HCT116 (cell line): ENCODE measurements at regions not wholly inside any gene's neighbourhood (a gene's known extent, or its start where the extent isn't known, plus 50 kb on each side); places are given as distances from the start of the nearest gene placed in this dataset.

Experiments used
- ATAC-seq: fragments of 200-7000 bp; cut with Tn5 transposase; 2 replicates; pipeline ENCODE4 v1.9.1; 2020; ENCODE audit warnings: mild to moderate bottlenecking, moderate library complexity
- BruUV-seq: library from RNA; stranded (reverse); fragments of 400-500 nt; replicated peaks from 2 replicates; lab custom pipeline; 2021; lab: Mats Ljungman, UMichigan
- CTCF ChIA-PET: fragments of 300-600 bp; sonication (Branson Sonifier 250); formaldehyde crosslinking; loops from one replicate; lab custom pipeline; 2021; ENCODE audit warnings: antibody characterized with exemption; lab: Charles Lee
- POLR2A ChIA-PET: fragments of 300-600, 350-600 bp; sonication (Branson Sonifier 250); formaldehyde crosslinking; loops from one replicate; lab custom pipeline; 2021; ENCODE audit warnings: antibody characterized with exemption; lab: Charles Lee
- RAD21 ChIA-PET, 2 experiments: fragments of 300-600 bp; sonication (Branson Sonifier 250); formaldehyde crosslinking; loops; one replicate each; lab custom pipeline; 2023; ENCODE audit warnings: low total read pairs in 2 of 2; ENCODE audit not compliant: uncharacterized antibody in 2 of 2, unreplicated experiment in 2 of 2, low non-redundant PET in 1 of 2; lab: Charles Lee
- DNase-seq: peaks from one replicate; pipeline ENCODE4 v3.0.0-alpha.2; 2010; ENCODE audit warnings: low read depth, low spot score
- H2AFZ ChIP-seq: fragments of 200-600 bp; shearing (Covaris generic), sonication (generic); 2 replicates; pipeline ENCODE4 v1.6.1; 2017; ENCODE audit warnings: low read depth, mixed run types, mixed read lengths, antibody characterized with exemption, low read length; ENCODE audit not compliant: poor library complexity, severe bottlenecking
- H3K27ac ChIP-seq: 2 replicates; pipeline ENCODE4 v1.5.1; 2012; ENCODE audit warnings: low read depth, low read length
- H3K27me3 ChIP-seq: fragments of 200-600 bp; sonication (generic); 2 replicates; pipeline ENCODE4 v1.6.1; 2016; ENCODE audit warnings: mixed run types, low read length, mixed read lengths; ENCODE audit not compliant: insufficient read depth
- H3K36me3 ChIP-seq, 2 experiments: fragments of 200-500 bp in 1 of 2; fragments of 200-600 bp in 1 of 2; sonication (Bioruptor generic) in 1 of 2; sonication (generic) in 1 of 2; 2 replicates each; pipeline versions ENCODE4 v1.5.1 to v1.6.1; 2014 to 2016; ENCODE audit warnings: low read length in 2 of 2, inconsistent platforms in 1 of 2, mixed read lengths in 1 of 2, mixed run types in 1 of 2; ENCODE audit not compliant: insufficient read depth in 2 of 2, control insufficient read depth in 1 of 2
- H3K4me1 ChIP-seq, 2 experiments: fragments of 200-600 bp in 1 of 2; sonication (generic) in 1 of 2; 2 replicates each; pipeline versions ENCODE4 v1.5.1 to v1.6.1; 2012 to 2017; ENCODE audit warnings: low read length in 2 of 2, inconsistent platforms in 1 of 2, mild to moderate bottlenecking in 1 of 2, mixed read lengths in 1 of 2, mixed run types in 1 of 2, moderate library complexity in 1 of 2; ENCODE audit not compliant: insufficient read depth in 2 of 2, control insufficient read depth in 1 of 2
- H3K4me2 ChIP-seq: fragments of 200-600 bp; sonication (generic); 2 replicates; pipeline ENCODE4 v1.6.1; 2017; ENCODE audit warnings: mixed run types, low read length, mixed read lengths
- H3K4me3 ChIP-seq, 2 experiments: fragments of 200-600 bp in 1 of 2; sonication (generic) in 1 of 2; replicated peaks in 1 of 2; 2 replicates each; pipeline ENCODE4 v1.5.1; 2011 to 2016; ENCODE audit warnings: low read length in 2 of 2, control low read depth in 1 of 2, low read depth in 1 of 2, mild to moderate bottlenecking in 1 of 2, mixed read lengths in 1 of 2, mixed run types in 1 of 2
- H3K79me2 ChIP-seq: fragments of 200-600 bp; sonication (generic); 2 replicates; pipeline ENCODE4 v1.6.1; 2017; ENCODE audit warnings: mild to moderate bottlenecking, mixed run types, low read length, moderate library complexity, mixed read lengths; ENCODE audit not compliant: insufficient read depth
- H3K9ac ChIP-seq: fragments of 200-600 bp; sonication (generic); 2 replicates; pipeline ENCODE4 v1.6.1; 2016; ENCODE audit warnings: low read length, mixed read lengths
- H3K9me2 ChIP-seq: fragments of 200-600 bp; sonication (generic), shearing (Covaris generic); 2 replicates; pipeline ENCODE4 v1.6.1; 2017; ENCODE audit warnings: mixed run types, mild to moderate bottlenecking, moderate library complexity; ENCODE audit not compliant: insufficient read depth
- H3K9me3 ChIP-seq, 2 experiments: fragments of 200-500 bp in 1 of 2; fragments of 200-600 bp in 1 of 2; sonication (Bioruptor generic) in 1 of 2; sonication (generic) in 1 of 2; 2 replicates each; pipeline ENCODE4 v1.6.1; 2014 to 2017; ENCODE audit warnings: low read length in 2 of 2, mixed read lengths in 2 of 2, inconsistent platforms in 1 of 2, low read depth in 1 of 2, mild to moderate bottlenecking in 1 of 2, mixed run types in 1 of 2, moderate library complexity in 1 of 2; ENCODE audit not compliant: control insufficient read depth in 1 of 2, insufficient read depth in 1 of 2
- H4K20me1 ChIP-seq: fragments of 200-600 bp; sonication (generic), shearing (Covaris generic); 2 replicates; pipeline ENCODE4 v1.6.1; 2017; ENCODE audit warnings: mixed run types, mild to moderate bottlenecking, moderate library complexity; ENCODE audit not compliant: insufficient read depth
- ATF3 ChIP-seq: IDR thresholded peaks from 2 replicates; pipeline ENCODE4 v1.6.1; 2012
- CBX3 ChIP-seq: IDR thresholded peaks from 2 replicates; pipeline ENCODE4 v1.6.1; 2012; ENCODE audit warnings: low read depth
- CEBPB ChIP-seq: IDR thresholded peaks from 2 replicates; pipeline ENCODE4 v1.6.1; 2012; ENCODE audit warnings: low read depth
- CTCF ChIP-seq, 3 experiments: fragments of 200-600 bp in 1 of 3; sonication (generic) in 1 of 3; IDR thresholded peaks in 2 of 3; conservative IDR thresholded peaks in 1 of 3; 2 replicates each; pipeline ENCODE4 v1.5.1; 2012 to 2017; ENCODE audit warnings: low read depth in 2 of 3, low read length in 2 of 3, antibody characterized with exemption in 1 of 3, borderline replicate concordance in 1 of 3, control low read depth in 1 of 3, mild to moderate bottlenecking in 1 of 3, mixed read lengths in 1 of 3, mixed run types in 1 of 3, moderate library complexity in 1 of 3; ENCODE audit not compliant: insufficient read depth in 1 of 3
- EGR1 ChIP-seq: IDR thresholded peaks from 2 replicates; pipeline ENCODE4 v1.6.1; 2012; ENCODE audit warnings: low read depth
- ELF1 ChIP-seq: IDR thresholded peaks from 2 replicates; pipeline ENCODE4 v1.6.1; 2012; ENCODE audit warnings: low read depth, borderline replicate concordance
- FOSL1 ChIP-seq: IDR thresholded peaks from 2 replicates; pipeline ENCODE4 v1.6.1; 2012; ENCODE audit warnings: low read depth
- JUND ChIP-seq: IDR thresholded peaks from 2 replicates; pipeline ENCODE4 v1.6.1; 2012
- MAX ChIP-seq: IDR thresholded peaks from 2 replicates; pipeline ENCODE4 v1.6.1; 2012
- POLR2A ChIP-seq: IDR thresholded peaks from 2 replicates; pipeline ENCODE4 v1.7.0; 2011; ENCODE audit warnings: borderline replicate concordance; ENCODE audit not compliant: insufficient read depth, insufficient read length; ENCODE audit errors: extremely low read depth
- POLR2AphosphoS5 ChIP-seq: IDR thresholded peaks from 2 replicates; pipeline ENCODE4 v1.6.1; 2011; ENCODE audit warnings: mild to moderate bottlenecking, low read depth, low read length, moderate library complexity
- RAD21 ChIP-seq: IDR thresholded peaks from 2 replicates; pipeline ENCODE4 v1.6.1; 2012; ENCODE audit warnings: low read depth, mild to moderate bottlenecking
- REST ChIP-seq: IDR thresholded peaks from 2 replicates; pipeline ENCODE4 v1.6.1; 2012; ENCODE audit warnings: low read depth
- SIN3A ChIP-seq: IDR thresholded peaks from 2 replicates; pipeline ENCODE4 v1.6.1; 2012; ENCODE audit warnings: low read depth
- SP1 ChIP-seq: IDR thresholded peaks from 2 replicates; pipeline ENCODE4 v1.6.1; 2012; ENCODE audit warnings: low read depth
- SRF ChIP-seq: IDR thresholded peaks from 2 replicates; pipeline ENCODE4 v1.6.1; 2012; ENCODE audit warnings: low read depth
- TCF7L2 ChIP-seq: IDR thresholded peaks from 2 replicates; pipeline ENCODE4 v1.7.0; 2011; ENCODE audit warnings: borderline replicate concordance, inconsistent platforms; ENCODE audit not compliant: insufficient read depth, insufficient read length; ENCODE audit errors: extremely low read depth
- YY1 ChIP-seq: IDR thresholded peaks from 2 replicates; pipeline ENCODE4 v1.6.1; 2011; ENCODE audit warnings: low read length, low read depth, moderate library complexity, mild to moderate bottlenecking; ENCODE audit not compliant: insufficient replicate concordance; ENCODE audit errors: extremely low read depth
- ZBTB33 ChIP-seq: IDR thresholded peaks from 2 replicates; pipeline ENCODE4 v1.6.1; 2011; ENCODE audit warnings: mild to moderate bottlenecking, low read length, moderate library complexity; ENCODE audit not compliant: insufficient replicate concordance; ENCODE audit errors: extremely low read depth
- ZNF274 ChIP-seq: fragments of 200-500 bp; sonication (Bioruptor generic); IDR thresholded peaks from 2 replicates; pipeline ENCODE4 v1.6.1; 2014; ENCODE audit warnings: mild to moderate bottlenecking, low read depth, low read length, inconsistent platforms
- intact Hi-C: fragments of 100-400 bp; cut with micrococcal nuclease; formaldehyde crosslinking; loops from 2 replicates; pipeline ENCODE4 v1.10.0; 2022

GRCh38 chr3:40851836-40852235 lies 327.1 kb downstream of the ZNF621 start:
- intact Hi-C loops: no loop called here

More at GRCh38 chr3:40851836-40852235, 327.1 kb downstream of the ZNF621 start:
- Histone ChIP-seq H3K79me2 (no peaks in the 10 kb centered on the region), H3K4me2 (no peak overlapping the region), H2AFZ (no peak overlapping the region), H3K4me3 (no peak overlapping the region), H3K9me2 (no peaks in the 10 kb centered on the region), H3K27ac (no peak overlapping the region), H3K4me1 (no peaks in the 10 kb centered on the region), H3K36me3 (no peaks in the 10 kb centered on the region), H4K20me1 (no peaks in the 10 kb centered on the region), H3K27me3 (peaks cover 10% of the 10 kb centered on the region), H3K9me3 (no peaks in the 10 kb centered on the region), H3K9ac (no peak overlapping the region)
- RAD21 ChIA-PET: no interaction called here
- TF ChIP-seq POLR2A (no peak), ZNF274 (no peak), JUND (no peak), SP1 (no peak), ATF3 (no peak), SRF (no peak), POLR2AphosphoS5 (no peak), TCF7L2 (no peak), SIN3A (no peak), YY1 (no peak), ELF1 (no peak), CEBPB (no peak), ZBTB33 (no peak), EGR1 (no peak), REST (no peak), CBX3 (no peak), MAX (no peak), RAD21 (no peak), CTCF (IDR thresholded peaks at IDR 0.05 in 2 of 3, conservative IDR thresholded peaks at IDR 0.05 in 1 of 3; ENCODE audit: borderline replicate concordance in 1 of 3, insufficient read depth in 1 of 3, low read depth in 2 of 3, low read length in 2 of 3) (no peak), FOSL1 (no peak)
- CTCF ChIA-PET: no interaction called here
- POLR2A ChIA-PET: no interaction called here
- ATAC-seq (no peak), DNase-seq (no peak)
- BruUV-seq: no TSS peak
